Thymus (tissue), 11 donors: ENCODE measurements at regions not wholly inside any gene's neighbourhood (a gene's known extent, or its start where the extent isn't known, plus 50 kb on each side); places are given as distances from the start of the nearest gene placed in this dataset.
A peak's percentile ranks its signal among the peaks of the same experiment; 100 is the strongest.

ENCODE experiments used
- DNase-seq, 9 donors: peaks; one replicate each; pipeline ENCODE4 v3.0.0-alpha.2; 2013; ENCODE audit warnings: low spot score in 9 of 9, low read depth in 6 of 9, missing footprints in 1 of 9
- H3K27ac ChIP-seq, 2 donors: one replicate each; pipeline ENCODE4 v1.5.1; 2013; ENCODE audit warnings: control low read depth in 1 of 2, low read depth in 1 of 2, low read length in 1 of 2, mild to moderate bottlenecking in 1 of 2, moderate library complexity in 1 of 2
- H3K27me3 ChIP-seq, 2 donors: one replicate each; pipeline ENCODE4 v1.5.1; 2013; ENCODE audit warnings: low read length in 1 of 2; ENCODE audit not compliant: control insufficient read depth in 2 of 2, insufficient read depth in 1 of 2
- H3K36me3 ChIP-seq, 2 donors: one replicate each; pipeline ENCODE4 v1.5.1; 2013; ENCODE audit warnings: low read length in 1 of 2, mild to moderate bottlenecking in 1 of 2, moderate library complexity in 1 of 2; ENCODE audit not compliant: control insufficient read depth in 2 of 2, insufficient read depth in 2 of 2
- H3K4me1 ChIP-seq, 2 donors: one replicate each; pipeline ENCODE4 v1.5.1; 2013; ENCODE audit warnings: low read length in 2 of 2; ENCODE audit not compliant: control insufficient read depth in 2 of 2, insufficient read depth in 2 of 2
- H3K4me3 ChIP-seq, 2 donors: one replicate each; pipeline ENCODE4 v1.5.1; 2013; ENCODE audit warnings: low read length in 2 of 2, control low read depth in 1 of 2, mild to moderate bottlenecking in 1 of 2
- H3K9me3 ChIP-seq, 2 donors: one replicate each; pipeline ENCODE4 v1.5.1; 2013; ENCODE audit warnings: low read length in 1 of 2, mild to moderate bottlenecking in 1 of 2; ENCODE audit not compliant: control insufficient read depth in 2 of 2, insufficient read depth in 1 of 2
- WGBS: extraction: QIAGEN DNeasy Blood & Tissue Kit; methylation state at CpG from one replicate; pipeline ENCODE4 v1.1.7; 2013; 5-methylcytosine and 5-hydroxymethylcytosine counted together
- donor health status: healthy.

- Histone ChIP-seq H3K9me3 (peaks cover 0 to 2% of the 10 kb centered on the region in 2 donors), H3K4me1 (peaks cover 0 to 9% of the 10 kb centered on the region in 2 donors), H3K36me3 (no peaks in the 10 kb centered on the region), H3K4me3 (no peak overlapping the region), H3K27ac (no peak overlapping the region), H3K27me3 (no peaks in the 10 kb centered on the region)
- no peak for DNase-seq
- 99% methylated on average over 29 of the region's 29 CpGs for WGBS
These were observed 127.1 kb downstream of the KLF13 start for GRCh38 chr15:31453558-31454318.

- H3K4me1 ChIP-seq = peaks cover 0 to 9% of the 10 kb centered on the region in 2 donors
- DNase-seq = no peak
- H3K27me3 ChIP-seq = no peaks in the 10 kb centered on the region
- no peaks in the 10 kb centered on the region for H3K36me3 ChIP-seq
- no peak overlapping the region for H3K4me3 ChIP-seq
- H3K27ac ChIP-seq = no peak overlapping the region
- 99% methylated on average over 1 of the region's 1 CpG for WGBS
- H3K9me3 ChIP-seq = peaks cover 0 to 2% of the 10 kb centered on the region in 2 donors
These were observed 128.9 kb downstream of the KLF13 start for GRCh38 chr15:31455499-31455898.

- Histone ChIP-seq H3K4me1 (peaks cover 0 to 9% of the 10 kb centered on the region in 2 donors), H3K27ac (no peak overlapping the region), H3K27me3 (no peaks in the 10 kb centered on the region), H3K4me3 (no peak overlapping the region), H3K36me3 (no peaks in the 10 kb centered on the region), H3K9me3 (peaks cover 0 to 2% of the 10 kb centered on the region in 2 donors)
- DNase-seq = no peak
- WGBS = 94% methylated on average over 8 of the region's 8 CpGs
These were observed 129.9 kb downstream of the KLF13 start for GRCh38 chr15:31456354-31457060.

GRCh38 chr15:31457161-31457560 lies 130.5 kb downstream of the KLF13 start:
- Histone ChIP-seq H3K9me3 (peaks cover 0 to 2% of the 10 kb centered on the region in 2 donors), H3K36me3 (no peaks in the 10 kb centered on the region), H3K27ac (no peak overlapping the region), H3K27me3 (no peaks in the 10 kb centered on the region), H3K4me1 (peaks cover 0 to 9% of the 10 kb centered on the region in 2 donors), H3K4me3 (no peak overlapping the region)
- DNase-seq = no peak
- WGBS = 87% methylated on average over 5 of the region's 5 CpGs

- no peaks in the 10 kb centered on the region for H3K36me3 ChIP-seq
- H3K4me3 ChIP-seq = no peak overlapping the region
- peaks cover 0 to 9% of the 10 kb centered on the region in 2 donors for H3K4me1 ChIP-seq
- H3K9me3 ChIP-seq = no peaks in the 10 kb centered on the region
- no peak overlapping the region for H3K27ac ChIP-seq
- H3K27me3 ChIP-seq = no peaks in the 10 kb centered on the region
- 92% methylated on average over 11 of the region's 11 CpGs for WGBS
- DNase-seq = no peak
These were observed 131.2 kb downstream of the KLF13 start for GRCh38 chr15:31457631-31458526.

- no peaks in the 10 kb centered on the region for H3K36me3 ChIP-seq
- 95% methylated on average over 9 of the region's 9 CpGs for WGBS
- DNase-seq = peak in 1 of 9 donors; percentile 46
- H3K9me3 ChIP-seq = no peaks in the 10 kb centered on the region
- H3K27me3 ChIP-seq = no peaks in the 10 kb centered on the region
- no peak overlapping the region for H3K4me3 ChIP-seq
- peaks cover 0 to 9% of the 10 kb centered on the region in 2 donors for H3K4me1 ChIP-seq
- H3K27ac ChIP-seq = peak overlapping the region in 1 of 2 donors; percentile 37
These were observed 132.2 kb downstream of the KLF13 start for GRCh38 chr15:31458596-31459399.

- H3K27ac ChIP-seq = peak overlapping the region in 1 of 2 donors; percentile 37
- DNase-seq = no peak
- H3K4me3 ChIP-seq = no peak overlapping the region
- H3K9me3 ChIP-seq = no peaks in the 10 kb centered on the region
- H3K4me1 ChIP-seq = peaks cover 0 to 9% of the 10 kb centered on the region in 2 donors
- 86% methylated on average over 1 of the region's 1 CpG for whole genome bisulfite sequencing
- H3K27me3 ChIP-seq = no peaks in the 10 kb centered on the region
- H3K36me3 ChIP-seq = no peaks in the 10 kb centered on the region
These were observed 132.7 kb downstream of the KLF13 start for GRCh38 chr15:31459400-31459748.

- Histone ChIP-seq H3K9me3 (no peaks in the 10 kb centered on the region), H3K36me3 (no peaks in the 10 kb centered on the region), H3K27ac (no peak overlapping the region), H3K27me3 (no peaks in the 10 kb centered on the region), H3K4me1 (peaks cover 0 to 9% of the 10 kb centered on the region in 2 donors), H3K4me3 (no peak overlapping the region)
- WGBS = 97% methylated on average over 5 of the region's 5 CpGs
- DNase-seq = no peak
These were observed 134.7 kb downstream of the KLF13 start for GRCh38 chr15:31461375-31461774.
